ENCODE measurements at regions not wholly inside any gene's neighbourhood (a gene's known extent, or its start where the extent isn't known, plus 50 kb on each side); places are given as distances from the start of the nearest gene placed in this dataset.

GRCh38 chr10:128633864-128634540 lies 507.8 kb upstream of the MKI67 start:
- Histone ChIP-seq H3K4me3 (ENCODE audit: low read length) (no peak overlapping the region), H3K27me3 (ENCODE audit: insufficient read depth, low read length) (no peaks in the 10 kb centered on the region), H3K36me3 (ENCODE audit: insufficient read depth, low read length) (no peaks in the 10 kb centered on the region), H3K4me1 (ENCODE audit: insufficient read depth, low read length) (peaks cover 7% of the 10 kb centered on the region; the same call in 1 of the 2 replicates), H3K9me3 (ENCODE audit: insufficient read depth, low read depth, low read length) (peaks cover 4% of the 10 kb centered on the region; the same call in 1 of the 2 replicates), H3K27ac (ENCODE audit: low read depth, low read length) (no peak overlapping the region), H3K9ac (ENCODE audit: low read depth, low read length) (no peak overlapping the region)
- 66% methylated on average over 5 of the region's 6 CpGs for WGBS

GRCh38 chr10:128642023-128642422 lies 515.8 kb upstream of the MKI67 start:
- H3K4me3 ChIP-seq (ENCODE audit: low read length), result no peak overlapping the region
- H3K27me3 ChIP-seq (ENCODE audit: insufficient read depth, low read length), result no peaks in the 10 kb centered on the region
- H3K27ac ChIP-seq (ENCODE audit: low read depth, low read length), result no peak overlapping the region
- H3K9me3 ChIP-seq (ENCODE audit: insufficient read depth, low read depth, low read length), result peaks cover 4% of the 10 kb centered on the region; the same call in 1 of the 2 replicates
- H3K4me1 ChIP-seq (ENCODE audit: insufficient read depth, low read length), result 0 out of 2 replicates have a peak, but pooled peaks cover 5% of the 10 kb centered on the region
- 80% methylated on average over 4 of the region's 4 CpGs for WGBS
- H3K9ac ChIP-seq (ENCODE audit: low read depth, low read length), result no peak overlapping the region
- H3K36me3 ChIP-seq (ENCODE audit: insufficient read depth, low read length), result no peaks in the 10 kb centered on the region

- H3K4me3 ChIP-seq (ENCODE audit: low read length), result no peak overlapping the region
- 0 out of 2 replicates have a peak, but pooled peaks cover 5% of the 10 kb centered on the region for H3K4me1 ChIP-seq (ENCODE audit: insufficient read depth, low read length)
- H3K27ac ChIP-seq (ENCODE audit: low read depth, low read length), result no peak overlapping the region
- H3K9ac ChIP-seq (ENCODE audit: low read depth, low read length), result no peak overlapping the region
- WGBS, result 90% methylated on average over 1 of the region's 2 CpGs
- no peaks in the 10 kb centered on the region for H3K27me3 ChIP-seq (ENCODE audit: insufficient read depth, low read length)
- H3K9me3 ChIP-seq (ENCODE audit: insufficient read depth, low read depth, low read length), result peaks cover 4% of the 10 kb centered on the region; the same call in 1 of the 2 replicates
- no peaks in the 10 kb centered on the region for H3K36me3 ChIP-seq (ENCODE audit: insufficient read depth, low read length)
Observed at GRCh38 chr10:128642502-128642901, 516.3 kb upstream of the MKI67 start.

GRCh38 chr10:128643658-128644057 lies 517.4 kb upstream of the MKI67 start:
- H3K4me1 ChIP-seq (ENCODE audit: insufficient read depth, low read length), result 0 out of 2 replicates have a peak, but pooled peaks cover 5% of the 10 kb centered on the region
- H3K9ac ChIP-seq (ENCODE audit: low read depth, low read length), result no peak overlapping the region
- whole genome bisulfite sequencing, result 100% methylated on average over 1 of the region's 1 CpG
- peaks cover 2% of the 10 kb centered on the region; the same call in 1 of the 2 replicates for H3K9me3 ChIP-seq (ENCODE audit: insufficient read depth, low read depth, low read length)
- no peaks in the 10 kb centered on the region for H3K36me3 ChIP-seq (ENCODE audit: insufficient read depth, low read length)
- H3K4me3 ChIP-seq (ENCODE audit: low read length), result no peak overlapping the region
- no peak overlapping the region for H3K27ac ChIP-seq (ENCODE audit: low read depth, low read length)
- H3K27me3 ChIP-seq (ENCODE audit: insufficient read depth, low read length), result no peaks in the 10 kb centered on the region

- Histone ChIP-seq H3K4me1 (ENCODE audit: insufficient read depth, low read length) (no peaks in the 10 kb centered on the region), H3K36me3 (ENCODE audit: insufficient read depth, low read length) (no peaks in the 10 kb centered on the region), H3K27me3 (ENCODE audit: insufficient read depth, low read length) (no peaks in the 10 kb centered on the region), H3K9me3 (ENCODE audit: insufficient read depth, low read depth, low read length) (no peaks in the 10 kb centered on the region), H3K9ac (ENCODE audit: low read depth, low read length) (no peak overlapping the region), H3K27ac (ENCODE audit: low read depth, low read length) (no peak overlapping the region), H3K4me3 (ENCODE audit: low read length) (no peak overlapping the region)
- 90% methylated on average over 1 of the region's 2 CpGs for WGBS
Observed at GRCh38 chr10:128645486-128645885, 519.3 kb upstream of the MKI67 start.

- no peak overlapping the region for H3K27ac ChIP-seq (ENCODE audit: low read depth, low read length)
- no peaks in the 10 kb centered on the region for H3K36me3 ChIP-seq (ENCODE audit: insufficient read depth, low read length)
- no peaks in the 10 kb centered on the region for H3K4me1 ChIP-seq (ENCODE audit: insufficient read depth, low read length)
- no peaks in the 10 kb centered on the region for H3K27me3 ChIP-seq (ENCODE audit: insufficient read depth, low read length)
- H3K9me3 ChIP-seq (ENCODE audit: insufficient read depth, low read depth, low read length), result no peaks in the 10 kb centered on the region
- WGBS, result 85% methylated on average over 10 of the region's 10 CpGs
- H3K9ac ChIP-seq (ENCODE audit: low read depth, low read length), result no peak overlapping the region
- H3K4me3 ChIP-seq (ENCODE audit: low read length), result no peak overlapping the region
Observed at GRCh38 chr10:128646956-128647355, 520.7 kb upstream of the MKI67 start.

GRCh38 chr10:128657548-128657947 lies 531.3 kb upstream of the MKI67 start:
- Histone ChIP-seq H3K4me1 (ENCODE audit: insufficient read depth, low read length) (no peaks in the 10 kb centered on the region), H3K4me3 (ENCODE audit: low read length) (no peak overlapping the region), H3K27me3 (ENCODE audit: insufficient read depth, low read length) (no peaks in the 10 kb centered on the region), H3K9ac (ENCODE audit: low read depth, low read length) (no peak overlapping the region), H3K27ac (ENCODE audit: low read depth, low read length) (no peak overlapping the region), H3K9me3 (ENCODE audit: insufficient read depth, low read depth, low read length) (no peaks in the 10 kb centered on the region), H3K36me3 (ENCODE audit: insufficient read depth, low read length) (no peaks in the 10 kb centered on the region)
- 82% methylated on average over 11 of the region's 11 CpGs for WGBS

GRCh38 chr10:128660726-128661125 lies 534.5 kb upstream of the MKI67 start:
- Histone ChIP-seq H3K9ac (ENCODE audit: low read depth, low read length) (no peak overlapping the region), H3K4me3 (ENCODE audit: low read length) (no peak overlapping the region), H3K36me3 (ENCODE audit: insufficient read depth, low read length) (no peaks in the 10 kb centered on the region), H3K27ac (ENCODE audit: low read depth, low read length) (no peak overlapping the region), H3K27me3 (ENCODE audit: insufficient read depth, low read length) (no peaks in the 10 kb centered on the region), H3K4me1 (ENCODE audit: insufficient read depth, low read length) (no peaks in the 10 kb centered on the region), H3K9me3 (ENCODE audit: insufficient read depth, low read depth, low read length) (peaks cover 11% of the 10 kb centered on the region; the same call in 1 of the 2 replicates)
- 76% methylated on average over 5 of the region's 5 CpGs for WGBS

- peaks cover 11% of the 10 kb centered on the region; the same call in 1 of the 2 replicates for H3K9me3 ChIP-seq (ENCODE audit: insufficient read depth, low read depth, low read length)
- no peaks in the 10 kb centered on the region for H3K36me3 ChIP-seq (ENCODE audit: insufficient read depth, low read length)
- no peaks in the 10 kb centered on the region for H3K4me1 ChIP-seq (ENCODE audit: insufficient read depth, low read length)
- no peak overlapping the region for H3K4me3 ChIP-seq (ENCODE audit: low read length)
- 98% methylated on average over 7 of the region's 7 CpGs for WGBS
- no peak overlapping the region for H3K27ac ChIP-seq (ENCODE audit: low read depth, low read length)
- H3K9ac ChIP-seq (ENCODE audit: low read depth, low read length), result no peak overlapping the region
- no peaks in the 10 kb centered on the region for H3K27me3 ChIP-seq (ENCODE audit: insufficient read depth, low read length)
Observed at GRCh38 chr10:128661404-128662197, 535.4 kb upstream of the MKI67 start.

GRCh38 chr10:128662520-128662919 lies 536.3 kb upstream of the MKI67 start:
- H3K9ac ChIP-seq (ENCODE audit: low read depth, low read length), result no peak overlapping the region
- no peak overlapping the region for H3K4me3 ChIP-seq (ENCODE audit: low read length)
- no peaks in the 10 kb centered on the region for H3K36me3 ChIP-seq (ENCODE audit: insufficient read depth, low read length)
- no peak overlapping the region for H3K27ac ChIP-seq (ENCODE audit: low read depth, low read length)
- 96% methylated on average over 3 of the region's 3 CpGs for WGBS
- peaks cover 11% of the 10 kb centered on the region; the same call in 1 of the 2 replicates for H3K9me3 ChIP-seq (ENCODE audit: insufficient read depth, low read depth, low read length)
- H3K4me1 ChIP-seq (ENCODE audit: insufficient read depth, low read length), result no peaks in the 10 kb centered on the region
- no peaks in the 10 kb centered on the region for H3K27me3 ChIP-seq (ENCODE audit: insufficient read depth, low read length)

GRCh38 chr10:128664729-128665128 lies 538.5 kb upstream of the MKI67 start:
- H3K4me1 ChIP-seq (ENCODE audit: insufficient read depth, low read length), result no peaks in the 10 kb centered on the region
- H3K36me3 ChIP-seq (ENCODE audit: insufficient read depth, low read length), result no peaks in the 10 kb centered on the region
- H3K9ac ChIP-seq (ENCODE audit: low read depth, low read length), result no peak overlapping the region
- H3K27me3 ChIP-seq (ENCODE audit: insufficient read depth, low read length), result no peaks in the 10 kb centered on the region
- peaks cover 11% of the 10 kb centered on the region; the same call in 1 of the 2 replicates for H3K9me3 ChIP-seq (ENCODE audit: insufficient read depth, low read depth, low read length)
- no peak overlapping the region for H3K4me3 ChIP-seq (ENCODE audit: low read length)
- H3K27ac ChIP-seq (ENCODE audit: low read depth, low read length), result no peak overlapping the region
- 90% methylated on average over 3 of the region's 3 CpGs for WGBS
